ENCODE measurements at regions not wholly inside any gene's neighbourhood (a gene's known extent, or its start where the extent isn't known, plus 50 kb on each side); places are given as distances from the start of the nearest gene placed in this dataset.

GRCh38 chr10:106467506-106467905 lies 697.0 kb downstream of the SORCS1 start:
- Histone ChIP-seq H3K27me3 (replicated peaks in 2 of 5; ENCODE audit: control insufficient read depth in 4 of 5, insufficient read depth in 5 of 5, low read length in 4 of 5) (no peaks in the 10 kb centered on the region), H3K4me1 (ENCODE audit: control extremely low read depth in 1 of 4, control insufficient read depth in 4 of 4, insufficient read depth in 4 of 4, low read length in 3 of 4) (no peaks in the 10 kb centered on the region), H3K4me3 (ENCODE audit: control insufficient read depth in 1 of 7, extremely low read depth in 1 of 7, insufficient read depth in 4 of 7, low read depth in 2 of 7, low read length in 6 of 7) (no peak overlapping the region), H3K27ac (ENCODE audit: insufficient read depth in 1 of 2, low read depth in 1 of 2, low read length in 2 of 2, poor library complexity in 1 of 2, severe bottlenecking in 2 of 2) (no peak overlapping the region), H3K36me3 (ENCODE audit: control insufficient read depth in 4 of 4, insufficient read depth in 4 of 4, low read length in 3 of 4) (no peaks in the 10 kb centered on the region), H3K9me3 (ENCODE audit: control extremely low read depth in 1 of 5, control insufficient read depth in 4 of 5, insufficient read depth in 2 of 5, low read depth in 1 of 5, low read length in 4 of 5) (no peaks in the 10 kb centered on the region)
- 90% methylated on average over 6 of the region's 6 CpGs for WGBS (ENCODE audit: insufficient coverage)
- POLR2A ChIA-PET = no interaction called here
- CTCF ChIA-PET = no interaction called here
- no peak for DNase-seq

- CTCF ChIA-PET = interaction anchor here (0.7 kb wide), 1 partner anchor 170 kb away, joined by 3 read pairs; no protein-coding TSS in a partner anchor
- no peaks in the 10 kb centered on the region for H3K27me3 ChIP-seq (replicated peaks in 2 of 5; ENCODE audit: control insufficient read depth in 4 of 5, insufficient read depth in 5 of 5, low read length in 4 of 5)
Observed at GRCh38 chr10:106457522-106457921, 707.0 kb downstream of the SORCS1 start.

GRCh38 chr10:106454233-106454632 lies 710.3 kb downstream of the SORCS1 start:
- H3K36me3 ChIP-seq (ENCODE audit: control insufficient read depth in 4 of 4, insufficient read depth in 4 of 4, low read length in 3 of 4) = no peaks in the 10 kb centered on the region
- H3K9me3 ChIP-seq (ENCODE audit: control extremely low read depth in 1 of 5, control insufficient read depth in 4 of 5, insufficient read depth in 2 of 5, low read depth in 1 of 5, low read length in 4 of 5) = no peaks in the 10 kb centered on the region
- H3K4me3 ChIP-seq (ENCODE audit: control insufficient read depth in 1 of 7, extremely low read depth in 1 of 7, insufficient read depth in 4 of 7, low read depth in 2 of 7, low read length in 6 of 7) = no peak overlapping the region
- no peaks in the 10 kb centered on the region for H3K4me1 ChIP-seq (ENCODE audit: control extremely low read depth in 1 of 4, control insufficient read depth in 4 of 4, insufficient read depth in 4 of 4, low read length in 3 of 4)
- ChIA-PET CTCF (no interaction called here), POLR2A (no interaction called here)
- DNase-seq = no peak
- H3K27me3 ChIP-seq (replicated peaks in 2 of 5; ENCODE audit: control insufficient read depth in 4 of 5, insufficient read depth in 5 of 5, low read length in 4 of 5) = no peaks in the 10 kb centered on the region
- H3K27ac ChIP-seq (ENCODE audit: insufficient read depth in 1 of 2, low read depth in 1 of 2, low read length in 2 of 2, poor library complexity in 1 of 2, severe bottlenecking in 2 of 2) = no peak overlapping the region
- 100% methylated on average over 1 of the region's 3 CpGs for WGBS (ENCODE audit: insufficient coverage)

More at GRCh38 chr10:106457522-106457921, 707.0 kb downstream of the SORCS1 start:
- POLR2A ChIA-PET = no interaction called here
- Histone ChIP-seq H3K27ac (ENCODE audit: insufficient read depth in 1 of 2, low read depth in 1 of 2, low read length in 2 of 2, poor library complexity in 1 of 2, severe bottlenecking in 2 of 2) (no peak overlapping the region), H3K4me1 (ENCODE audit: control extremely low read depth in 1 of 4, control insufficient read depth in 4 of 4, insufficient read depth in 4 of 4, low read length in 3 of 4) (no peaks in the 10 kb centered on the region), H3K36me3 (ENCODE audit: control insufficient read depth in 4 of 4, insufficient read depth in 4 of 4, low read length in 3 of 4) (no peaks in the 10 kb centered on the region), H3K4me3 (ENCODE audit: control insufficient read depth in 1 of 7, extremely low read depth in 1 of 7, insufficient read depth in 4 of 7, low read depth in 2 of 7, low read length in 6 of 7) (no peak overlapping the region), H3K9me3 (ENCODE audit: control extremely low read depth in 1 of 5, control insufficient read depth in 4 of 5, insufficient read depth in 2 of 5, low read depth in 1 of 5, low read length in 4 of 5) (no peaks in the 10 kb centered on the region)
- no peak for DNase-seq
- no CpG with 5 or more reads among the region's 3 CpGs for WGBS (ENCODE audit: insufficient coverage)

GRCh38 chr10:106450966-106451365 lies 713.5 kb downstream of the SORCS1 start:
- H3K4me3 ChIP-seq (ENCODE audit: control insufficient read depth in 1 of 7, extremely low read depth in 1 of 7, insufficient read depth in 4 of 7, low read depth in 2 of 7, low read length in 6 of 7) = no peak overlapping the region
- H3K4me1 ChIP-seq (ENCODE audit: control extremely low read depth in 1 of 4, control insufficient read depth in 4 of 4, insufficient read depth in 4 of 4, low read length in 3 of 4) = no peaks in the 10 kb centered on the region
- H3K36me3 ChIP-seq (ENCODE audit: control insufficient read depth in 4 of 4, insufficient read depth in 4 of 4, low read length in 3 of 4) = no peaks in the 10 kb centered on the region
- H3K9me3 ChIP-seq (ENCODE audit: control extremely low read depth in 1 of 5, control insufficient read depth in 4 of 5, insufficient read depth in 2 of 5, low read depth in 1 of 5, low read length in 4 of 5) = no peaks in the 10 kb centered on the region
- no CpG with 5 or more reads among the region's 1 CpG for WGBS (ENCODE audit: insufficient coverage)
- POLR2A ChIA-PET = no interaction called here
- H3K27me3 ChIP-seq (replicated peaks in 2 of 5; ENCODE audit: control insufficient read depth in 4 of 5, insufficient read depth in 5 of 5, low read length in 4 of 5) = no peaks in the 10 kb centered on the region
- no peak overlapping the region for H3K27ac ChIP-seq (ENCODE audit: insufficient read depth in 1 of 2, low read depth in 1 of 2, low read length in 2 of 2, poor library complexity in 1 of 2, severe bottlenecking in 2 of 2)
- DNase-seq = no peak
- CTCF ChIA-PET = no interaction called here

- H3K4me3 ChIP-seq (ENCODE audit: control insufficient read depth in 1 of 7, extremely low read depth in 1 of 7, insufficient read depth in 4 of 7, low read depth in 2 of 7, low read length in 6 of 7) = no peak overlapping the region
- no peaks in the 10 kb centered on the region for H3K4me1 ChIP-seq (ENCODE audit: control extremely low read depth in 1 of 4, control insufficient read depth in 4 of 4, insufficient read depth in 4 of 4, low read length in 3 of 4)
- no peak for DNase-seq
- H3K36me3 ChIP-seq (ENCODE audit: control insufficient read depth in 4 of 4, insufficient read depth in 4 of 4, low read length in 3 of 4) = no peaks in the 10 kb centered on the region
- CTCF ChIA-PET = no interaction called here
- no peaks in the 10 kb centered on the region for H3K9me3 ChIP-seq (ENCODE audit: control extremely low read depth in 1 of 5, control insufficient read depth in 4 of 5, insufficient read depth in 2 of 5, low read depth in 1 of 5, low read length in 4 of 5)
- no peaks in the 10 kb centered on the region for H3K27me3 ChIP-seq (replicated peaks in 2 of 5; ENCODE audit: control insufficient read depth in 4 of 5, insufficient read depth in 5 of 5, low read length in 4 of 5)
- POLR2A ChIA-PET = no interaction called here
- H3K27ac ChIP-seq (ENCODE audit: insufficient read depth in 1 of 2, low read depth in 1 of 2, low read length in 2 of 2, poor library complexity in 1 of 2, severe bottlenecking in 2 of 2) = no peak overlapping the region
Observed at GRCh38 chr10:106446920-106447319, 717.6 kb downstream of the SORCS1 start.

GRCh38 chr10:106442223-106442622 lies 722.3 kb downstream of the SORCS1 start:
- Histone ChIP-seq H3K36me3 (ENCODE audit: control insufficient read depth in 4 of 4, insufficient read depth in 4 of 4, low read length in 3 of 4) (no peaks in the 10 kb centered on the region), H3K27ac (ENCODE audit: insufficient read depth in 1 of 2, low read depth in 1 of 2, low read length in 2 of 2, poor library complexity in 1 of 2, severe bottlenecking in 2 of 2) (no peak overlapping the region), H3K4me3 (ENCODE audit: control insufficient read depth in 1 of 7, extremely low read depth in 1 of 7, insufficient read depth in 4 of 7, low read depth in 2 of 7, low read length in 6 of 7) (no peak overlapping the region), H3K9me3 (ENCODE audit: control extremely low read depth in 1 of 5, control insufficient read depth in 4 of 5, insufficient read depth in 2 of 5, low read depth in 1 of 5, low read length in 4 of 5) (no peaks in the 10 kb centered on the region), H3K27me3 (replicated peaks in 2 of 5; ENCODE audit: control insufficient read depth in 4 of 5, insufficient read depth in 5 of 5, low read length in 4 of 5) (no peaks in the 10 kb centered on the region), H3K4me1 (ENCODE audit: control extremely low read depth in 1 of 4, control insufficient read depth in 4 of 4, insufficient read depth in 4 of 4, low read length in 3 of 4) (no peaks in the 10 kb centered on the region)
- ChIA-PET POLR2A (no interaction called here), CTCF (no interaction called here)
- WGBS (ENCODE audit: insufficient coverage) = 91% methylated on average over 1 of the region's 2 CpGs
- no peak for DNase-seq

- Histone ChIP-seq H3K36me3 (ENCODE audit: control insufficient read depth in 4 of 4, insufficient read depth in 4 of 4, low read length in 3 of 4) (no peaks in the 10 kb centered on the region), H3K27ac (ENCODE audit: insufficient read depth in 1 of 2, low read depth in 1 of 2, low read length in 2 of 2, poor library complexity in 1 of 2, severe bottlenecking in 2 of 2) (no peak overlapping the region), H3K4me1 (ENCODE audit: control extremely low read depth in 1 of 4, control insufficient read depth in 4 of 4, insufficient read depth in 4 of 4, low read length in 3 of 4) (no peaks in the 10 kb centered on the region), H3K27me3 (replicated peaks in 2 of 5; ENCODE audit: control insufficient read depth in 4 of 5, insufficient read depth in 5 of 5, low read length in 4 of 5) (no peaks in the 10 kb centered on the region), H3K9me3 (ENCODE audit: control extremely low read depth in 1 of 5, control insufficient read depth in 4 of 5, insufficient read depth in 2 of 5, low read depth in 1 of 5, low read length in 4 of 5) (no peaks in the 10 kb centered on the region), H3K4me3 (ENCODE audit: control insufficient read depth in 1 of 7, extremely low read depth in 1 of 7, insufficient read depth in 4 of 7, low read depth in 2 of 7, low read length in 6 of 7) (no peak overlapping the region)
- ChIA-PET POLR2A (no interaction called here), CTCF (no interaction called here)
- 96% methylated on average over 4 of the region's 4 CpGs for WGBS (ENCODE audit: insufficient coverage)
- no peak for DNase-seq
Observed at GRCh38 chr10:106440767-106441166, 723.7 kb downstream of the SORCS1 start.

- H3K9me3 ChIP-seq (ENCODE audit: control extremely low read depth in 1 of 5, control insufficient read depth in 4 of 5, insufficient read depth in 2 of 5, low read depth in 1 of 5, low read length in 4 of 5) = no peaks in the 10 kb centered on the region
- no peak overlapping the region for H3K4me3 ChIP-seq (ENCODE audit: control insufficient read depth in 1 of 7, extremely low read depth in 1 of 7, insufficient read depth in 4 of 7, low read depth in 2 of 7, low read length in 6 of 7)
- POLR2A ChIA-PET = no interaction called here
- H3K4me1 ChIP-seq (ENCODE audit: control extremely low read depth in 1 of 4, control insufficient read depth in 4 of 4, insufficient read depth in 4 of 4, low read length in 3 of 4) = no peaks in the 10 kb centered on the region
- no peak overlapping the region for H3K27ac ChIP-seq (ENCODE audit: insufficient read depth in 1 of 2, low read depth in 1 of 2, low read length in 2 of 2, poor library complexity in 1 of 2, severe bottlenecking in 2 of 2)
- no CpG with 5 or more reads among the region's 2 CpGs for WGBS (ENCODE audit: insufficient coverage)
- H3K27me3 ChIP-seq (replicated peaks in 2 of 5; ENCODE audit: control insufficient read depth in 4 of 5, insufficient read depth in 5 of 5, low read length in 4 of 5) = no peaks in the 10 kb centered on the region
- CTCF ChIA-PET = no interaction called here
- DNase-seq = no peak
- no peaks in the 10 kb centered on the region for H3K36me3 ChIP-seq (ENCODE audit: control insufficient read depth in 4 of 4, insufficient read depth in 4 of 4, low read length in 3 of 4)
Observed at GRCh38 chr10:106440355-106440754, 724.2 kb downstream of the SORCS1 start.
